ENCODE measurements at regions not wholly inside any gene's neighbourhood (a gene's known extent, or its start where the extent isn't known, plus 50 kb on each side); places are given as distances from the start of the nearest gene placed in this dataset.
"Not testable (repeated sequence)": the region's sequence is repeated elsewhere in the genome, so short reads cannot be mapped to it uniquely, and the experiment has no call there.

DNA sequence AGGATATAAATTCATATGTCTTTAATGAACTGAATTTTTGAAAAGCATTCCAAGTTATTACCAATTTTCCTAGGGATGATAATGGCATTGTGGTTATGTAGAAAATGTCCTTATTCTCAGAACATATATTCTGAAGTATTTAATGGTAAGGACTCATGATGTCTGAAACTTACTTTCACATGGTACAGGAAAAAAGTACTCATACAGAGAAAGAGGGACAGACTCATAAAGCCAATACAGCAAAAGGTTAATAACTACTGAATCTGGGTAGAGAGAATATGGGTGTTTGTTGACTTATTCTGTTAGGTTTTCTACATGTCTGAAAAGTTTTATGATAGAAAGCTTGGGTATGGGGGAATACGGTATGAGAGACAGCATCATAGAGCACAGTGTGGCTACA is 84.3 kb upstream of the SERTAD2 start:
- TF ChIP-seq, protein P1, sequence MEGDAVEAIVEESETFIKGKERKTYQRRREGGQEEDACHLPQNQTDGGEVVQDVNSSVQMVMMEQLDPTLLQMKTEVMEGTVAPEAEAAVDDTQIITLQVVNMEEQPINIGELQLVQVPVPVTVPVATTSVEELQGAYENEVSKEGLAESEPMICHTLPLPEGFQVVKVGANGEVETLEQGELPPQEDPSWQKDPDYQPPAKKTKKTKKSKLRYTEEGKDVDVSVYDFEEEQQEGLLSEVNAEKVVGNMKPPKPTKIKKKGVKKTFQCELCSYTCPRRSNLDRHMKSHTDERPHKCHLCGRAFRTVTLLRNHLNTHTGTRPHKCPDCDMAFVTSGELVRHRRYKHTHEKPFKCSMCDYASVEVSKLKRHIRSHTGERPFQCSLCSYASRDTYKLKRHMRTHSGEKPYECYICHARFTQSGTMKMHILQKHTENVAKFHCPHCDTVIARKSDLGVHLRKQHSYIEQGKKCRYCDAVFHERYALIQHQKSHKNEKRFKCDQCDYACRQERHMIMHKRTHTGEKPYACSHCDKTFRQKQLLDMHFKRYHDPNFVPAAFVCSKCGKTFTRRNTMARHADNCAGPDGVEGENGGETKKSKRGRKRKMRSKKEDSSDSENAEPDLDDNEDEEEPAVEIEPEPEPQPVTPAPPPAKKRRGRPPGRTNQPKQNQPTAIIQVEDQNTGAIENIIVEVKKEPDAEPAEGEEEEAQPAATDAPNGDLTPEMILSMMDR (IDR thresholded peaks at IDR 0.05; ENCODE audit: poor library complexity, severe bottlenecking) = no peak
- DNase-seq (ENCODE audit: low spot score) (no peak), ATAC-seq (ENCODE audit: low read depth) (no peak)
- no peaks in the 10 kb centered on the region for H3K4me1 ChIP-seq (ENCODE audit: insufficient read depth, poor library complexity, severe bottlenecking)
- H3K27ac ChIP-seq (ENCODE audit: poor library complexity, severe bottlenecking) = no peak overlapping the region
- H3K4me3 ChIP-seq (ENCODE audit: severe bottlenecking) = no peak overlapping the region
- no peaks in the 10 kb centered on the region for H3K9me3 ChIP-seq (ENCODE audit: severe bottlenecking)
- H3K27me3 ChIP-seq (ENCODE audit: insufficient read depth, poor library complexity, severe bottlenecking) = no peaks in the 10 kb centered on the region
- H3K36me3 ChIP-seq (ENCODE audit: low read depth) = no peaks in the 10 kb centered on the region

DNA sequence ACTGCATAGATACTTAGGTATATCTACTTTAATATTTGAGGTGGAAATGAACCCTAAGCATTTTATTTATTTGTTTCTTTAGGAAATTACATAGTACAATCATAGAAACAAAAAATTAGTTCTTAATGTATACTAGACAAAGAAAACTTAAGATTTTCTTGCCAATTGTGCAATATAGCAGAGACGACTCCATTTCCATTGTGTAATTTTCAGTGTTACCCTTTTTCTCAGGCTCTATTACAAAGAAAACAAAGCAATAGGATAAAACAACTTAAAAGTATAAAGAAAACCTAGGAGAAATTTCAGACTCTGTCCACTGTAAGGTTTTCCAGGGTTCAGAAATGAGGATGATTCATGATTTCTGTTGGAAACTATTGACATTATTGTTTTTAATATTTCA is 89.0 kb upstream of the SERTAD2 start:
- H3K27me3 ChIP-seq (ENCODE audit: insufficient read depth, poor library complexity, severe bottlenecking) = no peaks in the 10 kb centered on the region
- H3K9me3 ChIP-seq (ENCODE audit: severe bottlenecking) = no peaks in the 10 kb centered on the region
- DNase-seq (ENCODE audit: low spot score) = no peak
- H3K36me3 ChIP-seq (ENCODE audit: low read depth) = no peaks in the 10 kb centered on the region
- H3K4me3 ChIP-seq (ENCODE audit: severe bottlenecking) = no peak overlapping the region
- no peak overlapping the region for H3K27ac ChIP-seq (ENCODE audit: poor library complexity, severe bottlenecking)
- peaks cover 18% of the 10 kb centered on the region for H3K4me1 ChIP-seq (ENCODE audit: insufficient read depth, poor library complexity, severe bottlenecking)
- TF ChIP-seq, protein P1 (IDR thresholded peaks at IDR 0.05; ENCODE audit: poor library complexity, severe bottlenecking) = no peak
- ATAC-seq (ENCODE audit: low read depth) = no peak

DNA sequence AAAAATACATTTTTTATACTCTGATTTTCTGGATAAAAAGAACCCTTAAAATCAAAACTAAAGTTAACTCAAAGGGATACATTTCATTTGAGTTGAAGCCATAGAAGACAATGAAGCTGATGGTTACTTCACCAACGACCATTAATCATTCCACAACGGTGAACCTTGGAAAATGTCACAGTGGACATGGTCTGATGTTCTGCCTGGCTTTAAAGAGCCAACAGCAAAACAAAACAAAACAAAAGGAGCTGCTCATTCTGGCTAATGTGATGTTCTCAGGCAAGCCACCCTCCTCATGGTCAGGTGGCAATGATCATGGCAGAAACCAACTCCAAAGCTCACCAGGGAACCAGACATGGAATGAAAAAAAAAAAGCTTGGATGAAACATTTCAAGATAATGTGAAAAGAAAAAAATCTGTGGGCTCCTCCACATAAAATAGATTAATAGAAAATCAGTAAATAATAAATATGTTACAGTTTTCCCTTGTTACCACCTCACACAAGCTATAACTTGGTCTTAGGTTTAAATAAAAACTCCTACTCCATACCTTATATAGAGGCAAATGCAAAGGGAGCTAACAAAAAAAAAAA is 90.1 kb upstream of the SERTAD2 start:
- ATAC-seq (ENCODE audit: low read depth) (no peak), DNase-seq (ENCODE audit: low spot score) (no peak)
- Histone ChIP-seq H3K27me3 (ENCODE audit: insufficient read depth, poor library complexity, severe bottlenecking) (no peaks in the 10 kb centered on the region), H3K4me3 (ENCODE audit: severe bottlenecking) (no peak overlapping the region), H3K27ac (ENCODE audit: poor library complexity, severe bottlenecking) (no peak overlapping the region), H3K36me3 (ENCODE audit: low read depth) (no peaks in the 10 kb centered on the region), H3K9me3 (ENCODE audit: severe bottlenecking) (no peaks in the 10 kb centered on the region), H3K4me1 (ENCODE audit: insufficient read depth, poor library complexity, severe bottlenecking) (peaks cover 18% of the 10 kb centered on the region)
- TF ChIP-seq, protein P1 (IDR thresholded peaks at IDR 0.05; ENCODE audit: poor library complexity, severe bottlenecking) = no peak

DNA sequence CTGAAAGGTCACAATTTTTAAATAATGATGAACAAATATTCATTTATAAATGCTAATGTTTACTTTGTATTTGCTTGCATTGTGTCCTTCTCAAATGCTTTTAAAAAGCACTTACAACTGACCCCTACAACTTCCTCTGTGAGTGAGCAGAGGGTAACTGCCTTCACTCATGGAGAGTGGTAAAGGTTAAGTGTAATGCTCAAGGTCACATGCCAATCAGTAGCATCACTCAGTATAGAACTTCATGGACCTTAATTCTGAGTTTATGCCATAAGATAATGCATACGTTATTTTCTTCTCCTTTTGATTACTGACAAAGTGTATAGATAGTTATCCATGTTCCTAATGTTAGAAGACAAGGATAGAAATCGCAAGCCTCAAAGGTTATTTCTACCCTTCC is 91.8 kb upstream of the SERTAD2 start:
- DNase-seq (ENCODE audit: low spot score) (no peak), ATAC-seq (ENCODE audit: low read depth) (no peak)
- H3K9me3 ChIP-seq (ENCODE audit: severe bottlenecking) = no peaks in the 10 kb centered on the region
- peaks cover 27% of the 10 kb centered on the region for H3K4me1 ChIP-seq (ENCODE audit: insufficient read depth, poor library complexity, severe bottlenecking)
- H3K4me3 ChIP-seq (ENCODE audit: severe bottlenecking) = no peak overlapping the region
- TF ChIP-seq, protein P1 (IDR thresholded peaks at IDR 0.05; ENCODE audit: poor library complexity, severe bottlenecking) = no peak
- H3K36me3 ChIP-seq (ENCODE audit: low read depth) = no peaks in the 10 kb centered on the region
- H3K27ac ChIP-seq (ENCODE audit: poor library complexity, severe bottlenecking) = no peak overlapping the region
- no peaks in the 10 kb centered on the region for H3K27me3 ChIP-seq (ENCODE audit: insufficient read depth, poor library complexity, severe bottlenecking)

DNA sequence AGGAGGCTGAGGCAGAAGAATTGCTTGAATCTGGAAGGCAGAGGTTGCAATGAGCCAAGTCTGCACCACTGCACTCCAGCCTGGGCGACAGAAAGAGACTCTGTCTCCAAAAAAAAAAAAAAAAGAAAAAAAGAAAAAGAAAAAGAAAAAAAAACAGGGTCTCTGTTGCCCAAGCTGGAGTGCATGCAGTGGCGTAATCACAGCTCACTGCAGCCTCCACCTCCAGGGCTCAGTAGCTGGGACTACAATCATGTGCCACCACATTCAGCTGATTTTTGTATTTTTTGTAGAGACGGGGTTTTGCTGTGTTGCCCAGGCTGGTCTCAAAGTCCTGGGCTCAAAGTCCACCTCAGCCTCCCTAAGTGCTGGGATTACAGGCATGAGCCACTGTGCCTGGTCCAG is 94.0 kb upstream of the SERTAD2 start:
- not testable (repeated sequence) for H3K27me3 ChIP-seq (ENCODE audit: insufficient read depth, poor library complexity, severe bottlenecking); H3K27ac ChIP-seq (ENCODE audit: poor library complexity, severe bottlenecking); H3K9me3 ChIP-seq (ENCODE audit: severe bottlenecking); ATAC-seq (ENCODE audit: low read depth); DNase-seq (ENCODE audit: low spot score); H3K36me3 ChIP-seq (ENCODE audit: low read depth); H3K4me3 ChIP-seq (ENCODE audit: severe bottlenecking)
- H3K4me1 ChIP-seq (ENCODE audit: insufficient read depth, poor library complexity, severe bottlenecking) = peaks cover 34% of the 10 kb centered on the region
